22Rv1 (cell line): ENCODE measurements at regions not wholly inside any gene's neighbourhood (a gene's known extent, or its start where the extent isn't known, plus 50 kb on each side); places are given as distances from the start of the nearest gene placed in this dataset.

ENCODE experiments used
- H3K27ac ChIP-seq: fragments of 450-650 bp; 2 replicates; pipeline ENCODE4 v1.5.1; 2017
- ZFX ChIP-seq: fragments of 450-650 bp; IDR thresholded peaks from 2 replicates; pipeline ENCODE4 v1.6.1; 2017; ENCODE audit warnings: antibody characterized with exemption, borderline replicate concordance
- TF ChIP-seq, protein P1 (sequence below): fragments of 450-650 bp; IDR thresholded peaks from 2 replicates; pipeline ENCODE4 v1.5.1; 2017; ENCODE audit warnings: mild to moderate bottlenecking

- no peak overlapping the region for H3K27ac ChIP-seq
- TF ChIP-seq, protein P1, sequence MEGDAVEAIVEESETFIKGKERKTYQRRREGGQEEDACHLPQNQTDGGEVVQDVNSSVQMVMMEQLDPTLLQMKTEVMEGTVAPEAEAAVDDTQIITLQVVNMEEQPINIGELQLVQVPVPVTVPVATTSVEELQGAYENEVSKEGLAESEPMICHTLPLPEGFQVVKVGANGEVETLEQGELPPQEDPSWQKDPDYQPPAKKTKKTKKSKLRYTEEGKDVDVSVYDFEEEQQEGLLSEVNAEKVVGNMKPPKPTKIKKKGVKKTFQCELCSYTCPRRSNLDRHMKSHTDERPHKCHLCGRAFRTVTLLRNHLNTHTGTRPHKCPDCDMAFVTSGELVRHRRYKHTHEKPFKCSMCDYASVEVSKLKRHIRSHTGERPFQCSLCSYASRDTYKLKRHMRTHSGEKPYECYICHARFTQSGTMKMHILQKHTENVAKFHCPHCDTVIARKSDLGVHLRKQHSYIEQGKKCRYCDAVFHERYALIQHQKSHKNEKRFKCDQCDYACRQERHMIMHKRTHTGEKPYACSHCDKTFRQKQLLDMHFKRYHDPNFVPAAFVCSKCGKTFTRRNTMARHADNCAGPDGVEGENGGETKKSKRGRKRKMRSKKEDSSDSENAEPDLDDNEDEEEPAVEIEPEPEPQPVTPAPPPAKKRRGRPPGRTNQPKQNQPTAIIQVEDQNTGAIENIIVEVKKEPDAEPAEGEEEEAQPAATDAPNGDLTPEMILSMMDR: no peak
- TF ChIP-seq ZFX: no peak
Measured at GRCh38 chr9:27785714-27786100, 212.4 kb upstream of the C9orf72 start.

DNA sequence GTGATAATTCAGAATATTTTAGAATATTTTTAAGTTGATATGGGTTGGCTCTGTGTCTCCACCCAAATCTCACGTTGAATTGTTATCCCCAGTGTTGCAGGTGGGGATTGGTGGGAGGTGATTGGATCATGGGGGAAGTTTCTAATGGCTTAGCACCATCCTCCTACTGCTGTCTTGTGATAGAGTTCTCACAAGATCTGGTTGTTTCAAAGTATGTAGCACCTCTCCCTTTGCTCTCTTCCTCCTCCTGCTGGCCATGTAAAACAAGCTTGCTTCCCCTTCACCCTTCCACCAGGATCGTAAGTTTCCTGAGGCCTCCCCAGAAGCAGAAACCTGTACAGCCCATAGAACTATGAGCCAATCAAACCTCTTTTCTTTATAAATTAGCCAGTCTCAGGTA is 214.6 kb upstream of the C9orf72 start:
- TF ChIP-seq, protein P1: peak; percentile 15; the same call in 1 of the 2 replicates
- no peak for TF ChIP-seq ZFX
- no peak overlapping the region for H3K27ac ChIP-seq

DNA sequence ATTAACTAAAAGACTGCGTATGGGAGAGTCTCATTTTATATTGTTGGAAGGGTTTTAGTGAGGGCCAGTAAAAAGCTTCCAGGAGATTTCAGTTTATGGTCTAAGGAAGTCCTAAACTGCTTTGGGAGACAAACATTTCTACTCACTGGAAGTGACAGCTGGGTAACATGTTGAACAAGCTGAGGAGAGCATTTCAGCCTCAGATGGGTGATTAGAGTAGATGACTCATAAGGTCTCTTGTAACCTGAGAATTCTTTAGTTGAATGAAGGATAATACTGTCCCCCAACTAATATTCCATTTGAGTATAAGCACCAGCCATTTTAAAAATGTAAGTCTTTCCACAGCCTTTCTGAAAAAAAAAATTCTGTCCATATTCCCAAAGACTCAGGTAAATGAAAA is 218.0 kb upstream of the C9orf72 start:
- H3K27ac ChIP-seq: no peak overlapping the region
- TF ChIP-seq, protein P1: no peak
- TF ChIP-seq ZFX: no peak

GRCh38 chr9:27792971-27793689 is 219.8 kb upstream of the C9orf72 start:
- no peak for TF ChIP-seq ZFX
- TF ChIP-seq, protein P1: no peak
- H3K27ac ChIP-seq: no peak overlapping the region

DNA sequence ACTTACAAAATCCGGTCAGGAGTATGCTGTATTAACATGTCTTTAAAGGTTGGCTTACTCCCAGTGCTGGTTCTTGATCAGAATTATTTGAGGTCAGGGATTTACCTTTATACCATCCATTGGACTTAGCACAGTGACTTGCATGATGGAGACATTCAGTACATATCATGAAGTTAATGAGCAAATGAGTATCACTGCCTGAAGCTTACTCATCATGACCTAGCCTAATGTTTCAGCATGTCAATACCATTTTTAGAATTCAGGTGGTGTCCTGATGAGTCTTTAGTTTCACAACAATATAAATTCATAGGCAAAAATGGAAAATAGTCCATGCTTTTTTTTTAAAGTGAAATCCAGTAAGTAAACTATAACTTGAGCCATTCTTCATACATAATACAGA is 226.0 kb upstream of the C9orf72 start:
- no peak overlapping the region for H3K27ac ChIP-seq
- TF ChIP-seq, protein P1: no peak
- TF ChIP-seq ZFX: no peak

DNA sequence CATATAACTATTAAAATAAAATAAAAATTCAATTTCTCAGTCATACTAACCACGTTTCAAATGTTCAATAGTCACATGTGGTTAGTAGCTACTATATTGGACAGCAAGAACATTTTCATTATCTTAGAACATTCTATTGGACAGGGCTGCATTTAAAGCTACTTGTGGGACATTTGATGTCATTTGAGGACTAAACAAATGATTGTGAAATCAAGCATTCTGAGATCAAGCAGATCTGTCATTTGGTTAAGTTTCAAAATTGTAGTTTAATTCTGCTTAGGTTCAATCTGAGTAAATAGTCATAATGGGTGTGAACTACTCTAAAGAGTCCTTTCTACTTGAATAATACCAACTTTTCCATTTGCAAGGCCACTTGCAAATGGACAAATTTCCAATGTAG is 226.9 kb upstream of the C9orf72 start:
- TF ChIP-seq ZFX: no peak
- TF ChIP-seq, protein P1: no peak
- H3K27ac ChIP-seq: no peak overlapping the region

- no peak for TF ChIP-seq ZFX
- TF ChIP-seq, protein P1: no peak
- H3K27ac ChIP-seq: no peak overlapping the region
Measured at GRCh38 chr9:27800692-27801370, 227.6 kb upstream of the C9orf72 start.
